HG02870 (cell line): ENCODE measurements at regions not wholly inside any gene's neighbourhood (a gene's known extent, or its start where the extent isn't known, plus 50 kb on each side); places are given as distances from the start of the nearest gene placed in this dataset.
"Not testable (repeated sequence)": the region's sequence is repeated elsewhere in the genome, so short reads cannot be mapped to it uniquely, and the experiment has no call there.

Source experiments
- ATAC-seq: cut with Tn5 transposase; IDR thresholded peaks from one replicate; pipeline ENCODE4 v1.9.1; 2021; ENCODE audit warnings: mild to moderate bottlenecking, moderate library complexity; ENCODE audit not compliant: unreplicated experiment

GRCh38 chr5:106306313-106307028 lies 1364.3 kb downstream of the EFNA5 start:
- no peak for ATAC-seq

- ATAC-seq = no peak
Measured at GRCh38 chr5:106303911-106304310, 1366.8 kb downstream of the EFNA5 start.

- ATAC-seq = no peak
Measured at GRCh38 chr5:106292654-106293053, 1378.1 kb downstream of the EFNA5 start.

- no peak for ATAC-seq
Measured at GRCh38 chr5:106290841-106291240, 1379.9 kb downstream of the EFNA5 start.

- ATAC-seq = no peak
Measured at GRCh38 chr5:106288979-106289378, 1381.8 kb downstream of the EFNA5 start.

- ATAC-seq = no peak
Measured at GRCh38 chr5:106277540-106278096, 1393.1 kb downstream of the EFNA5 start.

- no peak for ATAC-seq
Measured at GRCh38 chr5:106269252-106269843, 1401.4 kb downstream of the EFNA5 start.

GRCh38 chr5:106267256-106267655 lies 1403.5 kb downstream of the EFNA5 start:
- no peak for ATAC-seq

GRCh38 chr5:106262395-106262794 lies 1408.3 kb downstream of the EFNA5 start:
- ATAC-seq = no peak

GRCh38 chr5:106259431-106260090 lies 1411.2 kb downstream of the EFNA5 start:
- ATAC-seq = not testable (repeated sequence)

GRCh38 chr5:106258591-106259125 lies 1412.1 kb downstream of the EFNA5 start:
- no peak for ATAC-seq

GRCh38 chr5:106254784-106255183 lies 1416.0 kb downstream of the EFNA5 start:
- no peak for ATAC-seq

GRCh38 chr5:106246044-106246745 lies 1424.5 kb downstream of the EFNA5 start:
- not testable (repeated sequence) for ATAC-seq

- no peak for ATAC-seq
Measured at GRCh38 chr5:106241409-106241808, 1429.3 kb downstream of the EFNA5 start.

GRCh38 chr5:106205916-106206571 lies 1464.7 kb downstream of the EFNA5 start:
- ATAC-seq = no peak

GRCh38 chr5:106202035-106202434 lies 1468.7 kb downstream of the EFNA5 start:
- ATAC-seq = no peak

- ATAC-seq = no peak
Measured at GRCh38 chr5:106200971-106201370, 1469.8 kb downstream of the EFNA5 start.

GRCh38 chr5:106195679-106196474 lies 1474.9 kb downstream of the EFNA5 start:
- no peak for ATAC-seq

GRCh38 chr5:106189121-106189809 lies 1481.5 kb downstream of the EFNA5 start:
- no peak for ATAC-seq
